DND-41 (cell line): ENCODE measurements at regions not wholly inside any gene's neighbourhood (a gene's known extent, or its start where the extent isn't known, plus 50 kb on each side); places are given as distances from the start of the nearest gene placed in this dataset.

Experiments used
- CTCF ChIP-seq: IDR thresholded peaks from 2 replicates; pipeline ENCODE4 v1.5.1; 2012; ENCODE audit warnings: borderline replicate concordance, low read length, moderate library complexity, mild to moderate bottlenecking; ENCODE audit not compliant: poor library complexity, severe bottlenecking; ENCODE audit errors: extremely low read depth
- EZH2 ChIP-seq: IDR thresholded peaks from 3 replicates; pipeline ENCODE4 v1.6.1; 2012; ENCODE audit warnings: borderline replicate concordance, low read depth, mild to moderate bottlenecking, moderate library complexity, low read length, inconsistent platforms; ENCODE audit not compliant: severe bottlenecking

GRCh38 chr4:124055336-124055735 lies 657.2 kb downstream of the ANKRD50 start:
- TF ChIP-seq EZH2 (no peak), CTCF (no peak)
